Stimulated activated CD8-positive, alpha-beta memory T cell treated with anti-CD3 and anti-CD28 coated beads, Interleukin-7, amount 100 ng/mL, for 1 hour (primary cell): ENCODE measurements at regions not wholly inside any gene's neighbourhood (a gene's known extent, or its start where the extent isn't known, plus 50 kb on each side); places are given as distances from the start of the nearest gene placed in this dataset.

Source experiments
- DNase-seq, 2 donors: peaks; one replicate each; pipeline ENCODE4 v3.0.0-alpha.2; 2020; ENCODE audit warnings: low read depth in 2 of 2

DNA sequence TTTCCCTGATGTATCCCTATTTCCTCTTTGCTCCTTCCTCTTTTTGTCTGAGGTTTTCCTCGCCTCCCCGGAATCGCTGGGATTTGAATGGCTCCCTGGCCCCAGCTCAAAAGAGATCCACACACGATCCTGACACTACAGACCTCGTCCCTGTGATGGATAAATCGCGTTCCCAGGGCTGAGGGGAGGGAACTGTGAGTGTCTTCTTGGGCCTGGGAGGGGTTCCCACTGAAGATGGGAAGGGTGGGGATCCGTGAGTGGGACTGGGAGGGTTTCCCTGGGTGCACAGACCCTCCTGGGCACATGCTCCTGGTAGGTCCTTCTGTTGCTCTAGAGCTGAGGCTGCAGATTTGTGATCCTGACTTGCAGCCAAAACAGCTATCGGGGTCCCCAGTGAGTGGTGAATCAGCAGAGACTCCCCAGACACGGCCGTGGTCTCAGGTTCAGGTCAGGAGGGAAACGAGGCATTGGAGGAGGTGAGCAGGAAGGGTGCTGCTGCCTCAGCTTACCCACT is 591.0 kb downstream of the PTPRU start:
- DNase-seq = no peak

DNA sequence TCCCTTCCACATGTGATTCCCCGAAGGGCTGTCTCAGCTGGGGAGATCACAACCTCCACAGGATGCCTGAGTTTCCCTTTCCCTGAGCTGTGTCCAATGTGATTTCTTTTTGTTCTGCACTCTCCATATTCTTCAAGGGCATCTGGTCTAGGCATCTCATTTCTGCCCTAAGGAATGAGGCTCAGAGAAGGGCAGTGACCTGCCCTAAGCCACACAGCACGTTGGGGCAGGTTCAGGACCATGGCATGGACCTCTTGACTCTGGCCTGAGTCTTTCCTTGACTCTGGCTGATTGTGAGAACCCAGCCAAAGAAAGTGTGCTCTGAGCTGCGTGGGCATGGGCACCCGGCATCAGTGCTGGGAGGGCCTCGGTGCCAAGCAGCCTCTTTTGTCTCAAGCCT is 590.3 kb downstream of the PTPRU start:
- no peak for DNase-seq

DNA sequence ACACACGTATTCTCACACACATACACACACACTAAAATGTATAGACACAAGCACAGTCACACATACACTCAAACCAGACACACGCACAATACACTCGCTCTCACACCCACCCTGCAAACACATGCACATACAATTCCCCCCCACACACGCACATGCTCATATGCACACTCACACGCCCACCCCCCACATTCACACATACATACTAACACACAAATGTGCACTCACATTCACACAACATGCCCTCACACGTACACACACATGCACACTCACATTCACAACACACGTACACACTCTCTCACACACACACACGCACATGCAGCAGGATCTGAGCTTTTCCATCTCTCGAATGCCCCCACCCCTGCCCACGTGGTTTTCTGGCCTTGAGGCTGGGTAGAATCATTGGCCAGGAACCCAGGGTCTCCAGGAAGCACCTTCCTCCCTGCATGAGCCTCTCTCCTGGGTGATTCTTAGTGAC is 589.7 kb downstream of the PTPRU start:
- no peak for DNase-seq

DNA sequence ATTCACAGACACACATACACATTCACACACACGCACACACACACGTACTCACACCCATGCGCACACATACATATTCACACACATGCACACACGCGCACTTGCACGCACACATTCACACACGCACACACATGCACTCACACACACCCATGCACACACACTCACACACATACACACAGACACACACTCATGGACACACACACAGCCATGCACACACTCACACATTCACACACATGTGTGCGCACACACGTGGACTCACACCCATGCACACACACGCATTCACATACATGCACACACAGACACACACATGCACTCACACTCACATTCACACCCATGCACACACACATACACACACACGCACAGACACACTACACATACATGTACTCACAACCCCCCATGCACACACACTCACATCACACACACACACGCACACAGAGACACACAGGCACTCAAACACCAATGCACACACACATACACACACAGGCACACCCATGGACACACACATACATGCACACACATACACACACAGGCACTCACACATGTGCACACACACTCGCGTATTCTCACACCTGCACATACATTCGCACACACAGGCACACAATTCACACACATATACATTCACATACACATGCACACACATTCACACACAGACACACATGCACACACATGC is 589.1 kb downstream of the PTPRU start:
- no peak for DNase-seq

GRCh38 chr1:29824511-29825273 is 588.4 kb downstream of the PTPRU start:
- DNase-seq = no peak

DNA sequence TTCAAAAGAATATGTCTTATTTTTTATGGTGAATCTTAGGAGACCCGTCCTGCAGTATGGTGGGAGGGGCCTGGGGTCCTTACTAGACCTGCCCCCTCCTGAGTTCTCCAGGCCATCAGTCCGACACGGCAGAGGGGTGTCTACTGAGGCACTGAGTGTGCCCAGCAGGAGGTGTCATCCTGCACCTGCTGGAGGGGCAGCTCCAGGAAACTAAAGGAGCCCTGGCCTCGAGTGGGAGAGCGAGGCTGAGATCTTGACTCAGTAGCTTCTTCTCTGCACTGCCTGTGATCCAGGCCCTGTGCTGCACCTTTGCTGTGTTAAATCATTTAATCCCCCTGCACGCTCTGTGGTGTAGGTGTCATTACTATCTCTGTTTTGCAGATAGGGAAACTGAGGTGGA is 587.7 kb downstream of the PTPRU start:
- DNase-seq = no peak

DNA sequence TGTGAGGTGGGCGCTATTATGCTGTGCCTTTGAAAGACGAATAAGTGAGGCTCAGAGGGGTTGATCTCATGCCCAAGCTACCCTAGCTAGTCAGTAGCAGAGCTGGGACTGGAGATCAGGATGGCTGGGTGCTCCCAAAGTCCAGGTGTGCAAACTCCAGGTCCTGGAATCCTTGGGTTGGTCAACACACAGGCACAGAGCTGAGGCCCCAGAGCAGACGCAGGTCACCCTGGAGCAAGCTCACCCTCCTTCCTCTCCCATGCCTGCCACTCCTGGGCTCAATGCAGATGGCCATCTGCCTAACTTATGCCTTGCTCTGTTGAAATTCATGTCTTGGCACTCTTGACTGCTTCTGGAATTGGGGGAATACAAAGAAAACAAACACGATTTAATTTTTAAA is 587.2 kb downstream of the PTPRU start:
- no peak for DNase-seq

DNA sequence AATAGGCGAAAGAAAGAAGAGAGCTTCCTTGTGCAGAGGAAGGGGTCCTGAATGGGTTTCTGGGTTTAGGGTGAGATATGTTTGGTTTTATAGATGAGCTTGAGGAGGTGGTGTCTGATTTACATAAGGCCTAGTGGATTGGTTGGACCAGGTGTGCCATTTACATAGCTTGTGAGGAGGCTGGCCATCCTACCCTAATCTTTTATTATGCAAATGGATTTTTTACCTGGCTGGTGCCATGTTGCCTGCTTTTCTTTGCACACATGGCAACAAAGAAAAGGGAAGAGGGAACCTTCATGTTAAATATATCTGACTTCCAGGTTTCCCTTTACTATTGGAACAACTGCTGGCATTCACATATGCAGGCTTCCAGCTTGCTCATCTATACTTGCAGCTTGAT is 585.3 kb downstream of the PTPRU start:
- no peak for DNase-seq

DNA sequence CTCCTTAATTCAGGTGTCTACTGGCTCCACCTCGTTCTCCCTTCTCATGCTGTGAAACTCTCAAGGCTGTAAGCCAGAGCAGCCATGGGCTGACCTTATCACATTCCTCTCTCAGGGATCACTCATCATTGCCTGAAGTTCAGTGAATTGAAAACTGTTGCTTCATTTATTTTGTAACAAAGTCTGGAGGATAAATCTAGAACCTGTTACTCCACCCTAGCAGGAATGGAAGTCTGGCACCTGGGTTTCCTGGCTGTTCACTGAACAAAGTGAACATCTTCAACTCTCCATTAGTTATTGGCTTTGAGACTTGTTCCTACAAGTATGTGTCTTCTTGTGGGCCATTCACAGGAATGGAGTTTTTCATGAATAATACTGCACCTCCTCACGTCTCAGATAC is 584.1 kb downstream of the PTPRU start:
- DNase-seq = no peak

- no peak for DNase-seq
Observed at GRCh38 chr1:29812408-29813135, 576.2 kb downstream of the PTPRU start.

DNA sequence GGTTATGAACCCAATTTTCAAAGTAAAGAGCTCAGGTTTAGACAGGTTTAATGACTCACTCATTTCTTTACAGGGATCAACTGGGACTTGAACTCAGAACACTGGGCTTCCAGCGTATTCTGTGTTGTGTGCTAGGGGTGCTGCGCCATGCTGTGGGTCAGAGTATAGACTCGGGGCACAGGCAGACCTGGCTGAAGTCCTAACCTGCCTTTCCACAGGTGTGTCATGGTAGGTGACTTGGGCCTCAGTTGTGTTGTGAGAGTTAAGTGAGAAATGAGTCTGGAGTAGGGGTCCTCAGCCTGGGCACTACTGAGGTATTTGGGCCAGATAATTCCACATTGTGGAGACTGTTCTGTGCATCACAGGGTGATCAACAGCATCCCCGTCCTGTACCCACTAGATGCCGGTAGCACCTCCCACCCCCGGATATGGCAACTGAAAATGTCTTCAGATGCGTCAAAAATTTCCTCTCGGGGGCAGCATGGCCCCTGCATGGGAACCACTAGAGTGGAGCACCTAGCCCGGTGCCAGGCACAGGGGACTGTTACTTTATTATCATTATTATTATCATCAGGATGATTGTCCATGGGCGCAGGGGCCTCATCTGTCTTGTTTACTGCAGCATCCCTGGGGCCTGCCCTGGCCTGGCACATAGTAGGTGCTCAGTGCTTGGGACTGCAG is 575.5 kb downstream of the PTPRU start:
- DNase-seq = no peak

DNA sequence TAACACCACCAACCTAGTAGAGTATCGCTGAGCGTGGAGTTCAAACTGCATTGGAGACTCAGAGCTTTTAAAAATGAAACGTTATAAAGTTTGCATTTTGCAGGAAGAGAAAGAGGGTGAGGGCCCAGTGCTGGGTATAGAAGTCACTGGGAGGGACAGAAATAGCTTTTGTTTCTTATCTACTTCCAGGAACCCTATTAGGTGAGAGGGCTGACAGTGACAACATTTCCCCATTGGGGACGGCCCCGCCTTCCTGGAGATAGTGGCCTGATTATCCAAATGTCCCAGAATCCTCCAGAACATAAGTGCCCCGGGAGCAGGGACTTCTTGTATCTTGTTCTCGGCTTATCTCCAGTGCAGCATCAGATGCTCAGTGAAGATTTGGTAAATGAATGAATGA is 574.9 kb downstream of the PTPRU start:
- no peak for DNase-seq

GRCh38 chr1:29810121-29811120 is 574.1 kb downstream of the PTPRU start:
- DNase-seq = no peak

- no peak for DNase-seq
Observed at GRCh38 chr1:29809446-29810120, 573.3 kb downstream of the PTPRU start.

- DNase-seq = no peak
Observed at GRCh38 chr1:29808141-29808995, 572.0 kb downstream of the PTPRU start.

DNA sequence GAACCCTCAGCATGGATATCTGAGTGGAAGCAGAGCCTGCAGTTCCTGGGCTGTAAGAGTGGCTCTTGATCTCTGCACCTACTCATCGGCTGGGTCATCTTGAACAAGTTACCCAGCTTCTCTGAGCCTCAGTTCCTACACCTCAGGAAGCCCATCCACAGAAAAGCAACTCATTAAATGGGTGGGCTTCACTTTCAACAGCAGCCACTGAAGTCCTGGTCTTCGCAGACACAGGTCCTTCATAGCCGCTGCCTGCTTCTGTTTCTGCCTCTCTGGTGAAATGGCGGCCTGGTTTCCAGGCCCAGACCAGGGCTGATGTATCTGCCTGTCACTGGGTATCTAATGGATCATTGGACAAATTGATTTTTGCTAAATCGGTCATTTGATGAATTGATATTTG is 571.4 kb downstream of the PTPRU start:
- no peak for DNase-seq

GRCh38 chr1:29806646-29807319 is 570.5 kb downstream of the PTPRU start:
- DNase-seq = no peak

GRCh38 chr1:29805896-29806160 is 569.5 kb downstream of the PTPRU start:
- DNase-seq = no peak
